ENCODE measurements at regions not wholly inside any gene's neighbourhood (a gene's known extent, or its start where the extent isn't known, plus 50 kb on each side); places are given as distances from the start of the nearest gene placed in this dataset.
"Not testable (repeated sequence)": the region's sequence is repeated elsewhere in the genome, so short reads cannot be mapped to it uniquely, and the experiment has no call there.

- 59 to 62% methylated on average over 4 of the region's 4 CpGs for WGBS, 2 donors
These were observed 484.4 kb downstream of the TMEM121 start for GRCh38 chr14:106010783-106011182.

GRCh38 chr14:106011631-106012360 is 485.4 kb downstream of the TMEM121 start:
- H3K4me3 ChIP-seq; DNase-seq; H3K27me3 ChIP-seq; H3K4me1 ChIP-seq; H3K36me3 ChIP-seq (ENCODE audit: low read depth, missing control alignments); H3K27ac ChIP-seq; H3K9me3 ChIP-seq; intact Hi-C loops (cut with DNase I; ENCODE audit: low total_unique reads): not testable (repeated sequence)
- 24 to 44% methylated on average over 10 to 12 of the region's 22 CpGs for WGBS, 2 donors

More at GRCh38 chr14:106010783-106011182, 484.4 kb downstream of the TMEM121 start:
- DNase-seq = no peak
- no peaks in the 10 kb centered on the region for H3K4me1 ChIP-seq
- no peak overlapping the region for H3K4me3 ChIP-seq
- no peaks in the 10 kb centered on the region for H3K36me3 ChIP-seq (ENCODE audit: low read depth, missing control alignments)
- no peaks in the 10 kb centered on the region for H3K27me3 ChIP-seq
- intact Hi-C loops (cut with DNase I; ENCODE audit: low total_unique reads) = no loop called here
- no peaks in the 10 kb centered on the region for H3K9me3 ChIP-seq
- no peak overlapping the region for H3K27ac ChIP-seq
- no peak for TF ChIP-seq POLR2A (IDR thresholded peaks at IDR 0.05)
- no peak for TF ChIP-seq CTCF (IDR thresholded peaks at IDR 0.05)

- H3K27me3 ChIP-seq; H3K9me3 ChIP-seq; H3K27ac ChIP-seq; H3K36me3 ChIP-seq (ENCODE audit: low read depth, missing control alignments); H3K4me1 ChIP-seq; intact Hi-C loops (cut with DNase I; ENCODE audit: low total_unique reads); DNase-seq; H3K4me3 ChIP-seq: not testable (repeated sequence)
- WGBS, 2 donors = 51 to 65% methylated on average over 3 of the region's 3 CpGs
These were observed 486.0 kb downstream of the TMEM121 start for GRCh38 chr14:106012361-106012725.

GRCh38 chr14:106013879-106014376 is 487.5 kb downstream of the TMEM121 start:
- 37 to 62% methylated on average over 5 to 6 of the region's 6 CpGs for WGBS, 2 donors
- H3K9me3 ChIP-seq = no peaks in the 10 kb centered on the region
- TF ChIP-seq CTCF (IDR thresholded peaks at IDR 0.05) (no peak), POLR2A (IDR thresholded peaks at IDR 0.05) (no peak)
- H3K27ac ChIP-seq = no peak overlapping the region
- no peaks in the 10 kb centered on the region for H3K36me3 ChIP-seq (ENCODE audit: low read depth, missing control alignments)
- no peak overlapping the region for H3K4me3 ChIP-seq
- no peak for DNase-seq
- no peaks in the 10 kb centered on the region for H3K4me1 ChIP-seq
- no peaks in the 10 kb centered on the region for H3K27me3 ChIP-seq
- intact Hi-C loops (cut with DNase I; ENCODE audit: low total_unique reads) = no loop called here

GRCh38 chr14:106017952-106018351 is 491.6 kb downstream of the TMEM121 start:
- intact Hi-C loops (cut with DNase I; ENCODE audit: low total_unique reads); H3K27me3 ChIP-seq: not testable (repeated sequence)

GRCh38 chr14:106021832-106022231 is 495.4 kb downstream of the TMEM121 start:
- no peak for TF ChIP-seq POLR2A (IDR thresholded peaks at IDR 0.05)
- no peak for TF ChIP-seq CTCF (IDR thresholded peaks at IDR 0.05)
- intact Hi-C loops (cut with DNase I; ENCODE audit: low total_unique reads) = no loop called here
- Histone ChIP-seq H3K27me3 (no peaks in the 10 kb centered on the region), H3K36me3 (ENCODE audit: low read depth, missing control alignments) (no peaks in the 10 kb centered on the region), H3K4me1 (no peaks in the 10 kb centered on the region), H3K27ac (no peak overlapping the region), H3K9me3 (no peaks in the 10 kb centered on the region), H3K4me3 (no peak overlapping the region)
- DNase-seq = no peak
- WGBS, 2 donors = 83% methylated on average over 3 of the region's 3 CpGs; no CpG with 5 or more reads in 1 of the 2 donors

More at GRCh38 chr14:106017952-106018351, 491.6 kb downstream of the TMEM121 start:
- not testable (repeated sequence) for H3K4me3 ChIP-seq; H3K27ac ChIP-seq; H3K36me3 ChIP-seq (ENCODE audit: low read depth, missing control alignments); DNase-seq; H3K4me1 ChIP-seq; H3K9me3 ChIP-seq
- 49 to 83% methylated on average over 3 of the region's 3 CpGs for WGBS, 2 donors

GRCh38 chr14:106022648-106023047 is 496.3 kb downstream of the TMEM121 start:
- H3K4me1 ChIP-seq; H3K36me3 ChIP-seq (ENCODE audit: low read depth, missing control alignments); DNase-seq; H3K4me3 ChIP-seq; H3K9me3 ChIP-seq; intact Hi-C loops (cut with DNase I; ENCODE audit: low total_unique reads); H3K27ac ChIP-seq; H3K27me3 ChIP-seq: not testable (repeated sequence)
- WGBS, 2 donors = 48% methylated on average over 5 of the region's 5 CpGs; no CpG with 5 or more reads in 1 of the 2 donors

Measured in testis (tissue), 2 donors.